IMR-90 (cell line): ENCODE measurements at regions not wholly inside any gene's neighbourhood (a gene's known extent, or its start where the extent isn't known, plus 50 kb on each side); places are given as distances from the start of the nearest gene placed in this dataset.

Experiments used
- ATAC-seq: fragments of 200-7000 bp; cut with Tn5 transposase; 2 replicates; pipeline ENCODE4 v1.9.1; 2020; ENCODE audit warnings: low read depth, mild to moderate bottlenecking, moderate library complexity
- BruUV-seq: library from RNA; stranded (reverse); fragments of 400-500 nt; replicated peaks from 2 replicates; lab custom pipeline; 2021; lab: Mats Ljungman, UMichigan
- CTCF ChIA-PET: fragments of 300-600 bp; formaldehyde crosslinking; extraction: SDS; loops from one replicate; lab custom pipeline; 2021; ENCODE audit warnings: antibody characterized with exemption; lab: Yijun Ruan, JAX
- POLR2A ChIA-PET: fragments of 300-600 bp; sonication (Branson Sonifier 250); formaldehyde crosslinking; loops from one replicate; lab custom pipeline; 2022; ENCODE audit warnings: antibody characterized with exemption; ENCODE audit not compliant: unreplicated experiment; lab: Charles Lee
- DNase-seq: peaks from one replicate; pipeline ENCODE4 v3.0.0; 2013
- H2AFZ ChIP-seq: replicated peaks from 2 replicates; pipeline ENCODE3; 2013; ENCODE audit warnings: low read length, mild to moderate bottlenecking; ENCODE audit not compliant: poor library complexity
- H2AK5ac ChIP-seq: 2 replicates; pipeline ENCODE4 v1.6.1; 2013; ENCODE audit warnings: low read depth, low read length, inconsistent platforms
- H2AK9ac ChIP-seq: replicated peaks from 2 replicates; pipeline ENCODE3; 2013; ENCODE audit warnings: mild to moderate bottlenecking, low read depth, low read length, moderate library complexity; ENCODE audit not compliant: poor library complexity
- H2BK120ac ChIP-seq: 2 replicates; pipeline ENCODE4 v1.6.1; 2013; ENCODE audit warnings: low read depth, low read length, inconsistent platforms
- H2BK15ac ChIP-seq: 3 replicates; pipeline ENCODE4 v1.6.1; 2013; ENCODE audit warnings: low read depth, low read length, inconsistent platforms
- H2BK20ac ChIP-seq: 2 replicates; pipeline ENCODE4 v1.6.1; 2013; ENCODE audit warnings: low read depth, mild to moderate bottlenecking, inconsistent platforms, low read length, moderate library complexity
- H2BK5ac ChIP-seq: 2 replicates; pipeline ENCODE4 v1.6.1; 2013; ENCODE audit warnings: mild to moderate bottlenecking, low read depth, low read length, inconsistent platforms; ENCODE audit not compliant: poor library complexity, severe bottlenecking
- H3K14ac ChIP-seq: replicated peaks from 2 replicates; pipeline ENCODE4 v1.6.1; 2013; ENCODE audit warnings: low read depth, low read length, inconsistent platforms
- H3K18ac ChIP-seq: 2 replicates; pipeline ENCODE4 v1.6.1; 2013; ENCODE audit warnings: low read depth, low read length, control low read depth
- H3K23ac ChIP-seq: 2 replicates; pipeline ENCODE4 v1.6.1; 2013; ENCODE audit warnings: low read depth, low read length, inconsistent platforms
- H3K27ac ChIP-seq: 2 replicates; pipeline ENCODE4 v1.5.1; 2013; ENCODE audit warnings: mild to moderate bottlenecking, control low read depth, low read length; ENCODE audit not compliant: insufficient read depth
- H3K27me3 ChIP-seq: 2 replicates; pipeline ENCODE4 v1.6.1; 2013; ENCODE audit warnings: low read length; ENCODE audit not compliant: control insufficient read depth, insufficient read depth
- H3K36me3 ChIP-seq: 2 replicates; pipeline ENCODE4 v1.6.1; 2013; ENCODE audit warnings: low read length, mixed read lengths; ENCODE audit not compliant: control insufficient read depth, insufficient read depth
- H3K4ac ChIP-seq: 2 replicates; pipeline ENCODE4 v1.6.1; 2013; ENCODE audit warnings: low read depth, low read length, inconsistent platforms
- H3K4me1 ChIP-seq: 2 replicates; pipeline ENCODE4 v1.6.1; 2013; ENCODE audit warnings: low read length, mixed read lengths; ENCODE audit not compliant: control insufficient read depth, insufficient read depth
- H3K4me2 ChIP-seq: 2 replicates; pipeline ENCODE4 v1.6.1; 2013; ENCODE audit warnings: low read depth, mild to moderate bottlenecking, control low read depth, low read length, moderate library complexity
- H3K4me3 ChIP-seq: 2 replicates; pipeline ENCODE4 v1.5.1; 2013; ENCODE audit warnings: low read depth, mild to moderate bottlenecking, control low read depth, low read length, moderate library complexity; ENCODE audit not compliant: insufficient read depth
- H3K56ac ChIP-seq: 2 replicates; pipeline ENCODE4 v1.6.1; 2013; ENCODE audit warnings: low read length, inconsistent platforms; ENCODE audit not compliant: insufficient read depth; ENCODE audit errors: extremely low read depth
- H3K79me1 ChIP-seq, 2 experiments: 2 replicates each; pipeline ENCODE4 v1.6.1; 2013; ENCODE audit warnings: low read length in 2 of 2, inconsistent platforms in 1 of 2, low read depth in 1 of 2
- H3K9ac ChIP-seq: 2 replicates; pipeline ENCODE4 v1.6.1; 2013; ENCODE audit warnings: low read depth, low read length, control low read depth
- H3K9me1 ChIP-seq: 2 replicates; pipeline ENCODE4 v1.6.1; 2013; ENCODE audit warnings: low read length, inconsistent platforms; ENCODE audit not compliant: insufficient read depth
- H3K9me3 ChIP-seq: 2 replicates; pipeline ENCODE4 v1.6.1; 2013; ENCODE audit warnings: low read length; ENCODE audit not compliant: control insufficient read depth, insufficient read depth
- H4K20me1 ChIP-seq: 2 replicates; pipeline ENCODE4 v1.6.1; 2013; ENCODE audit warnings: low read length, inconsistent platforms; ENCODE audit not compliant: insufficient read depth
- H4K5ac ChIP-seq: 2 replicates; pipeline ENCODE4 v1.6.1; 2013; ENCODE audit warnings: mild to moderate bottlenecking, low read depth, low read length, control low read depth
- H4K8ac ChIP-seq, 2 experiments: 2 replicates each; pipeline ENCODE4 v1.6.1; 2013; ENCODE audit warnings: low read depth in 2 of 2, low read length in 2 of 2, control low read depth in 1 of 2, inconsistent platforms in 1 of 2
- H4K91ac ChIP-seq: 2 replicates; pipeline ENCODE4 v1.6.1; 2013; ENCODE audit warnings: low read depth, low read length, inconsistent platforms; ENCODE audit not compliant: insufficient read depth
- POLR2A ChIP-seq: IDR thresholded peaks from 2 replicates; pipeline ENCODE4 v1.6.1; 2012; ENCODE audit warnings: mild to moderate bottlenecking, low read depth, low read length
- RCOR1 ChIP-seq: IDR thresholded peaks from 2 replicates; pipeline ENCODE4 v1.6.1; 2012; ENCODE audit warnings: mild to moderate bottlenecking, low read length, improper control_type of control experiment; ENCODE audit not compliant: insufficient replicate concordance
- SMC3 ChIP-seq: fragments of 150-350 bp; IDR thresholded peaks from 2 replicates; pipeline ENCODE4 v1.6.1; 2016; ENCODE audit warnings: low read depth, mild to moderate bottlenecking, antibody characterized with exemption, low read length, moderate library complexity
- WGBS, 2 experiments: methylation state at CpG; one replicate each; pipeline versions ENCODE4 v1.1.5 to v1.1.7; 2013; ENCODE audit warnings: missing lambda C conversion rate in 2 of 2; ENCODE audit not compliant: insufficient read length in 1 of 2; ENCODE audit errors: extremely low coverage in 2 of 2; 5-methylcytosine and 5-hydroxymethylcytosine counted together
- dilution Hi-C: fragments of 300-500 bp; cut with HindIII; formaldehyde crosslinking; loops from one replicate; pipeline ENCODE4 v1.14.3; 2018; ENCODE audit warnings: low sequenced_read_pairs; ENCODE audit not compliant: unreplicated experiment
- in situ Hi-C: fragments of 300-500 bp; cut with MboI; formaldehyde crosslinking; loops from 3 replicates; pipeline ENCODE4 v1.14.3; 2019; ENCODE audit warnings: low sequenced_read_pairs, inconsistent platforms, mixed read lengths
- intact Hi-C: fragments of 100-400 bp; cut with micrococcal nuclease; formaldehyde crosslinking; loops from 2 replicates; pipeline ENCODE4 v1.10.0; 2022
- TF ChIP-seq, protein P1 (sequence below): fragments of 150-350 bp; IDR thresholded peaks from 2 replicates; pipeline ENCODE4 v1.6.1; 2017; ENCODE audit warnings: mild to moderate bottlenecking, antibody characterized with exemption, low read length, low read depth
- TF ChIP-seq, protein P2 (sequence below): conservative IDR thresholded peaks from 2 replicates; pipeline ENCODE4 v1.5.1; 2012; ENCODE audit warnings: mild to moderate bottlenecking, low read depth, low read length, improper control_type of control experiment

DNA sequence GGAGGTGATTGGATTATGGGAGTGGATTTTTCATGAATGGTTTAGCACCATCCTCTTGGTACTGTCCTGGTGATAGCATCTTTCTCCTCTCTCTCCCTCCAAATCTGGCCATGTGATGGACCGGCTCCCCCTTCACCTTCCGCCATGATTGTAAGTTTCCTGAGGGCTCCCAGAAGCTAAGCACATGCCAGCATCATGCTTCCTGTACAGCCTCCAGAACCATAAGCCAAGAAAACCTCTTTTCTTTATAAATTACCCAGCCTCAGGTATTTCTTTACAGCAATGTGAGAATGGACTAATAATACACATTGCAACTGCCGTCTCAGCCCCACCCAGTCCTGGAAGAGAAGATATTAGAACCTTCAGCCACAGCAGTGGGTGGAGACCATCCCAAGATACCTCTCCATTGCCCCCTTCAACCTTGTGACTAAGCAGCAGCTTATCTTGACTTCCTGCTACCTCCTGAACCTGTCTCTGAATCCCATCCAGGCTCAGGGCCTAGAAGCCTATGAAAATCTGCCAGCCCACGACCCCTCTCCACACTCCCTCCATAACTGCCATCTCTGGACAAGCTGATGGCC, 81.8 kb upstream of the AGAP1 start:
- no peak for DNase-seq
- H2BK20ac ChIP-seq = no peak overlapping the region
- peaks cover 3% of the 10 kb centered on the region; the same call in 1 of the 2 replicates for H3K9me3 ChIP-seq
- no peak overlapping the region for H3K56ac ChIP-seq
- H2AK5ac ChIP-seq = no peak overlapping the region
- BruUV-seq = no TSS peak
- H3K9ac ChIP-seq = no peak overlapping the region
- no peak overlapping the region for H3K23ac ChIP-seq
- in situ Hi-C loops (no loop called here), intact Hi-C loops (no loop called here), dilution Hi-C loops (no loop called here)
- 58% methylated on average over 2 of the region's 4 CpGs; no CpG with 5 or more reads in 1 of the 2 experiments for WGBS, 2 experiments
- no peak overlapping the region for H4K8ac ChIP-seq
- no peak overlapping the region for H3K27ac ChIP-seq
- POLR2A ChIA-PET = no interaction called here
- no peaks in the 10 kb centered on the region for H3K9me1 ChIP-seq
- no peak overlapping the region for H2BK15ac ChIP-seq
- no peaks in the 10 kb centered on the region for H3K4me1 ChIP-seq
- H4K20me1 ChIP-seq = no peaks in the 10 kb centered on the region
- no peak overlapping the region for H2AK9ac ChIP-seq
- H3K18ac ChIP-seq = no peak overlapping the region
- ATAC-seq = no peak
- H2AFZ ChIP-seq = no peak overlapping the region
- CTCF ChIA-PET = no interaction called here
- peaks cover 13% of the 10 kb centered on the region for H3K27me3 ChIP-seq
- no peaks in the 10 kb centered on the region for H3K36me3 ChIP-seq
- no peak overlapping the region for H3K14ac ChIP-seq
- H3K79me1 ChIP-seq = no peaks in the 10 kb centered on the region
- no peak overlapping the region for H4K5ac ChIP-seq
- TF ChIP-seq SMC3 (no peak), RCOR1 (no peak), POLR2A (no peak)
- TF ChIP-seq, protein P1, sequence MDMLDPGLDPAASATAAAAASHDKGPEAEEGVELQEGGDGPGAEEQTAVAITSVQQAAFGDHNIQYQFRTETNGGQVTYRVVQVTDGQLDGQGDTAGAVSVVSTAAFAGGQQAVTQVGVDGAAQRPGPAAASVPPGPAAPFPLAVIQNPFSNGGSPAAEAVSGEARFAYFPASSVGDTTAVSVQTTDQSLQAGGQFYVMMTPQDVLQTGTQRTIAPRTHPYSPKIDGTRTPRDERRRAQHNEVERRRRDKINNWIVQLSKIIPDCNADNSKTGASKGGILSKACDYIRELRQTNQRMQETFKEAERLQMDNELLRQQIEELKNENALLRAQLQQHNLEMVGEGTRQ = no peak
- TF ChIP-seq, protein P2, sequence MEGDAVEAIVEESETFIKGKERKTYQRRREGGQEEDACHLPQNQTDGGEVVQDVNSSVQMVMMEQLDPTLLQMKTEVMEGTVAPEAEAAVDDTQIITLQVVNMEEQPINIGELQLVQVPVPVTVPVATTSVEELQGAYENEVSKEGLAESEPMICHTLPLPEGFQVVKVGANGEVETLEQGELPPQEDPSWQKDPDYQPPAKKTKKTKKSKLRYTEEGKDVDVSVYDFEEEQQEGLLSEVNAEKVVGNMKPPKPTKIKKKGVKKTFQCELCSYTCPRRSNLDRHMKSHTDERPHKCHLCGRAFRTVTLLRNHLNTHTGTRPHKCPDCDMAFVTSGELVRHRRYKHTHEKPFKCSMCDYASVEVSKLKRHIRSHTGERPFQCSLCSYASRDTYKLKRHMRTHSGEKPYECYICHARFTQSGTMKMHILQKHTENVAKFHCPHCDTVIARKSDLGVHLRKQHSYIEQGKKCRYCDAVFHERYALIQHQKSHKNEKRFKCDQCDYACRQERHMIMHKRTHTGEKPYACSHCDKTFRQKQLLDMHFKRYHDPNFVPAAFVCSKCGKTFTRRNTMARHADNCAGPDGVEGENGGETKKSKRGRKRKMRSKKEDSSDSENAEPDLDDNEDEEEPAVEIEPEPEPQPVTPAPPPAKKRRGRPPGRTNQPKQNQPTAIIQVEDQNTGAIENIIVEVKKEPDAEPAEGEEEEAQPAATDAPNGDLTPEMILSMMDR = no peak
- H2BK120ac ChIP-seq = no peak overlapping the region
- no peak overlapping the region for H2BK5ac ChIP-seq
- no peak overlapping the region for H3K4ac ChIP-seq
- H4K91ac ChIP-seq = no peak overlapping the region
- no peak overlapping the region for H3K4me2 ChIP-seq
- H3K4me3 ChIP-seq = no peak overlapping the region
